OCI-LY3 (cell line): ENCODE measurements at regions not wholly inside any gene's neighbourhood (a gene's known extent, or its start where the extent isn't known, plus 50 kb on each side); places are given as distances from the start of the nearest gene placed in this dataset.

Experiments
- H2AFZ ChIP-seq: fragments of 200-600, 300-600 bp; shearing (Covaris generic); 2 replicates; pipeline ENCODE4 v1.6.0; 2014; ENCODE audit warnings: antibody characterized with exemption, low read depth, low read length
- H3K27ac ChIP-seq: fragments of 200-600, 300-600 bp; sonication (generic); 2 replicates; pipeline ENCODE4 v1.5.1; 2014; ENCODE audit warnings: mild to moderate bottlenecking, low read length, moderate library complexity, mixed read lengths
- H3K27me3 ChIP-seq: fragments of 200-600, 300-600 bp; sonication (generic); 2 replicates; pipeline ENCODE4 v1.6.1; 2014; ENCODE audit warnings: low read depth, low read length, mixed read lengths
- H3K36me3 ChIP-seq: fragments of 200-600, 300-600 bp; sonication (generic); replicated peaks from 2 replicates; pipeline ENCODE3; 2014; ENCODE audit warnings: low read depth, low read length, mixed read lengths
- H3K4me1 ChIP-seq: fragments of 300-600, 200-600 bp; sonication (generic); 2 replicates; pipeline ENCODE4 v1.6.1; 2014; ENCODE audit warnings: low read length, mixed read lengths
- H3K4me2 ChIP-seq: fragments of 200-600, 300-600 bp; sonication (generic); 2 replicates; pipeline ENCODE4 v1.6.1; 2014; ENCODE audit warnings: low read length, mixed read lengths
- H3K4me3 ChIP-seq: fragments of 300-600, 200-600 bp; sonication (generic); 2 replicates; pipeline ENCODE4 v1.5.1; 2014; ENCODE audit warnings: antibody characterized with exemption, mild to moderate bottlenecking, low read length, moderate library complexity
- H3K79me2 ChIP-seq: fragments of 300-600, 200-600 bp; shearing (Covaris generic); 2 replicates; pipeline ENCODE4 v1.6.1; 2014; ENCODE audit warnings: mild to moderate bottlenecking, low read length, mixed read lengths
- H3K9ac ChIP-seq: fragments of 300-600, 200-600 bp; shearing (Covaris generic); 2 replicates; pipeline ENCODE4 v1.6.0; 2014; ENCODE audit warnings: mild to moderate bottlenecking, low read length, moderate library complexity
- H3K9me3 ChIP-seq: fragments of 200-600, 300-600 bp; shearing (Covaris generic); 2 replicates; pipeline ENCODE4 v1.6.1; 2014; ENCODE audit warnings: low read length, mixed read lengths; ENCODE audit not compliant: insufficient read depth
- H4K20me1 ChIP-seq: fragments of 200-600, 300-600 bp; sonication (generic); 2 replicates; pipeline ENCODE4 v1.6.1; 2016; ENCODE audit warnings: low read length, mixed read lengths; ENCODE audit not compliant: insufficient read depth
- EZH2phosphoT487 ChIP-seq: fragments of 200-600 bp; shearing (Covaris generic); IDR thresholded peaks from 2 replicates; pipeline ENCODE4 v1.6.1; 2018; ENCODE audit warnings: antibody characterized with exemption, mixed run types, low read depth
- TF ChIP-seq, protein P1 (sequence below): fragments of 200-600, 300-600 bp; sonication (generic); IDR thresholded peaks from 2 replicates; pipeline ENCODE4 v1.5.1; 2014; ENCODE audit warnings: antibody characterized with exemption, low read length, low read depth

GRCh38 chr20:29740951-29741593, 1516.4 kb upstream of the DEFB115 start:
- Histone ChIP-seq H3K79me2 (no peaks in the 10 kb centered on the region), H3K4me3 (no peak overlapping the region), H3K9me3 (no peaks in the 10 kb centered on the region), H2AFZ (no peak overlapping the region), H3K9ac (no peak overlapping the region), H4K20me1 (no peaks in the 10 kb centered on the region), H3K36me3 (no peaks in the 10 kb centered on the region), H3K27ac (no peak overlapping the region), H3K4me2 (no peak overlapping the region), H3K4me1 (no peaks in the 10 kb centered on the region), H3K27me3 (no peaks in the 10 kb centered on the region)
- no peak for TF ChIP-seq EZH2phosphoT487
- TF ChIP-seq, protein P1, sequence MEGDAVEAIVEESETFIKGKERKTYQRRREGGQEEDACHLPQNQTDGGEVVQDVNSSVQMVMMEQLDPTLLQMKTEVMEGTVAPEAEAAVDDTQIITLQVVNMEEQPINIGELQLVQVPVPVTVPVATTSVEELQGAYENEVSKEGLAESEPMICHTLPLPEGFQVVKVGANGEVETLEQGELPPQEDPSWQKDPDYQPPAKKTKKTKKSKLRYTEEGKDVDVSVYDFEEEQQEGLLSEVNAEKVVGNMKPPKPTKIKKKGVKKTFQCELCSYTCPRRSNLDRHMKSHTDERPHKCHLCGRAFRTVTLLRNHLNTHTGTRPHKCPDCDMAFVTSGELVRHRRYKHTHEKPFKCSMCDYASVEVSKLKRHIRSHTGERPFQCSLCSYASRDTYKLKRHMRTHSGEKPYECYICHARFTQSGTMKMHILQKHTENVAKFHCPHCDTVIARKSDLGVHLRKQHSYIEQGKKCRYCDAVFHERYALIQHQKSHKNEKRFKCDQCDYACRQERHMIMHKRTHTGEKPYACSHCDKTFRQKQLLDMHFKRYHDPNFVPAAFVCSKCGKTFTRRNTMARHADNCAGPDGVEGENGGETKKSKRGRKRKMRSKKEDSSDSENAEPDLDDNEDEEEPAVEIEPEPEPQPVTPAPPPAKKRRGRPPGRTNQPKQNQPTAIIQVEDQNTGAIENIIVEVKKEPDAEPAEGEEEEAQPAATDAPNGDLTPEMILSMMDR = no peak

DNA sequence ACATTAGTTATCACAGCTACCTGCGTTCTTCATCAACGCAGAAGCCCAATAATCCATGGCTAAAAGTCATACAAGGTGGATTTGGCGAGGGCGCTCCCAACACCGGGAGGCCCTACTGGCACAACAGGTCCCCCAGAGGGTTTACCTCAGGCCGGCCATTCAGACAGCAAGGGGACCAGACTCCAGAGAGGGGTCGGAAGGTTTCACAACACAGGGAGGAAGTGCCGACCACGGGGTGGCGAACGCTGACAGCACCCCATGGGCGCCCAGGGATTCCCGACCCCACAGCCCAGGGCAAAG, 1515.9 kb upstream of the DEFB115 start:
- no peaks in the 10 kb centered on the region for H3K9me3 ChIP-seq
- no peak overlapping the region for H3K4me3 ChIP-seq
- H3K4me1 ChIP-seq = no peaks in the 10 kb centered on the region

GRCh38 chr20:29741894-29742698, 1515.4 kb upstream of the DEFB115 start:
- no peak overlapping the region for H2AFZ ChIP-seq
- no peaks in the 10 kb centered on the region for H4K20me1 ChIP-seq
- no peak overlapping the region for H3K4me3 ChIP-seq
- no peaks in the 10 kb centered on the region for H3K79me2 ChIP-seq
- no peak overlapping the region for H3K4me2 ChIP-seq
- no peaks in the 10 kb centered on the region for H3K36me3 ChIP-seq
- no peak overlapping the region for H3K9ac ChIP-seq
- TF ChIP-seq, protein P1 = no peak
- no peak for TF ChIP-seq EZH2phosphoT487
- H3K4me1 ChIP-seq = no peaks in the 10 kb centered on the region
- no peaks in the 10 kb centered on the region for H3K27me3 ChIP-seq
- H3K9me3 ChIP-seq = no peaks in the 10 kb centered on the region
- no peak overlapping the region for H3K27ac ChIP-seq

More for the DNA sequence above, 1515.9 kb upstream of the DEFB115 start:
- no peaks in the 10 kb centered on the region for H3K36me3 ChIP-seq
- H3K27me3 ChIP-seq = no peaks in the 10 kb centered on the region
- no peak overlapping the region for H3K9ac ChIP-seq
- no peak overlapping the region for H2AFZ ChIP-seq
- TF ChIP-seq EZH2phosphoT487 = no peak
- TF ChIP-seq, protein P1 = no peak
- no peaks in the 10 kb centered on the region for H3K79me2 ChIP-seq
- H4K20me1 ChIP-seq = no peaks in the 10 kb centered on the region
- H3K4me2 ChIP-seq = no peak overlapping the region
- no peak overlapping the region for H3K27ac ChIP-seq

DNA sequence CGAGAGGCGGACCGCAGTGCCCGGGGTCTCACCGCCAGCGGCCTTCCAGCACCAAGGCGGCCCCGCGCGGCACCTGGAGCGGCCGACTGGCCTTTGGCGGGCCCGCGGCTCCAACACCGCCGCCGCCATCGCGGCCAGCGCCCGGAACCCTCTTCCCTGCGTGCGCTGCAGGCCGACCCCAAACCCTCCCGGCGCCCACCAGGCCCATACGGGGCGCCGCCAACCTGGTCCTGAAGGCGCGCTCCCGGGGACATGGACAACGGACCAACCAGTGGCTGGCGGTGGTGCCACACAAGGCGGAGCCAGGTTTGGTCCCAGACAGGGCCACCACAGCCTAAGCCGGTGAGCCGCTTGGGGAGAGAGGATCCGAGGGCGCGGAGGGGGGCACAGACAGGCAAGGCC, 1514.8 kb upstream of the DEFB115 start:
- Histone ChIP-seq H3K4me2 (no peak overlapping the region), H3K27ac (no peak overlapping the region), H3K4me3 (no peak overlapping the region), H3K27me3 (no peaks in the 10 kb centered on the region), H3K9me3 (no peaks in the 10 kb centered on the region), H4K20me1 (no peaks in the 10 kb centered on the region), H3K79me2 (no peaks in the 10 kb centered on the region), H3K9ac (no peak overlapping the region), H2AFZ (no peak overlapping the region), H3K4me1 (no peaks in the 10 kb centered on the region), H3K36me3 (no peaks in the 10 kb centered on the region)
- TF ChIP-seq, protein P1 = no peak
- no peak for TF ChIP-seq EZH2phosphoT487
